GM12864 (cell line): ENCODE measurements at regions not wholly inside any gene's neighbourhood (a gene's known extent, or its start where the extent isn't known, plus 50 kb on each side); places are given as distances from the start of the nearest gene placed in this dataset.

Experiments
- DNase-seq: peaks from one replicate; pipeline ENCODE4 v3.0.0-alpha.2; 2011; ENCODE audit warnings: low read depth
- H3K4me3 ChIP-seq: 2 replicates; pipeline ENCODE4 v1.5.1; 2011; ENCODE audit warnings: mild to moderate bottlenecking, low read depth, low read length, control low read depth
- TF ChIP-seq, protein P1 (sequence below): IDR thresholded peaks from 2 replicates; pipeline ENCODE4 v1.5.1; 2011; ENCODE audit warnings: low read depth, mild to moderate bottlenecking, moderate library complexity, low read length, control low read depth, inconsistent platforms; ENCODE audit errors: missing control alignments

DNA sequence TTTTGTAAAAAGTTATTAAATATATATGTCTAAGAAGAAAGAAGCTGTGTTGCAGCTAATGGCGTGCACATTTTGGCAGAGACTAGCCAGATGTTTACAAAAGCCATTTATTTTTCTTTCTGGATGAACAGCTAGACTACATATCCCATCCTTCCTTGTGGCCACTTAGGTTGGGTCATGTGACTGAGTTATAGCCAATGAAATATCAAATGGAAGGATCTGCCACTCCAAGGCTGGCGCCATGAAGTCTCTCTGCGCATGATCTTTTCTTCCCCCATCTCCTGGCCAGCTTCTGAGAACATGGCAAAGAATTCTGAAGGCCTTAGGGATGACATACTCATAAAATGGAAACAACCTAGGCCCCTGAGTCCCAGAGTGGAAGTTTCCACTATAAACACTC, 244.2 kb upstream of the DAB2 start:
- TF ChIP-seq, protein P1, sequence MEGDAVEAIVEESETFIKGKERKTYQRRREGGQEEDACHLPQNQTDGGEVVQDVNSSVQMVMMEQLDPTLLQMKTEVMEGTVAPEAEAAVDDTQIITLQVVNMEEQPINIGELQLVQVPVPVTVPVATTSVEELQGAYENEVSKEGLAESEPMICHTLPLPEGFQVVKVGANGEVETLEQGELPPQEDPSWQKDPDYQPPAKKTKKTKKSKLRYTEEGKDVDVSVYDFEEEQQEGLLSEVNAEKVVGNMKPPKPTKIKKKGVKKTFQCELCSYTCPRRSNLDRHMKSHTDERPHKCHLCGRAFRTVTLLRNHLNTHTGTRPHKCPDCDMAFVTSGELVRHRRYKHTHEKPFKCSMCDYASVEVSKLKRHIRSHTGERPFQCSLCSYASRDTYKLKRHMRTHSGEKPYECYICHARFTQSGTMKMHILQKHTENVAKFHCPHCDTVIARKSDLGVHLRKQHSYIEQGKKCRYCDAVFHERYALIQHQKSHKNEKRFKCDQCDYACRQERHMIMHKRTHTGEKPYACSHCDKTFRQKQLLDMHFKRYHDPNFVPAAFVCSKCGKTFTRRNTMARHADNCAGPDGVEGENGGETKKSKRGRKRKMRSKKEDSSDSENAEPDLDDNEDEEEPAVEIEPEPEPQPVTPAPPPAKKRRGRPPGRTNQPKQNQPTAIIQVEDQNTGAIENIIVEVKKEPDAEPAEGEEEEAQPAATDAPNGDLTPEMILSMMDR = no peak
- DNase-seq = no peak
- no peak overlapping the region for H3K4me3 ChIP-seq

DNA sequence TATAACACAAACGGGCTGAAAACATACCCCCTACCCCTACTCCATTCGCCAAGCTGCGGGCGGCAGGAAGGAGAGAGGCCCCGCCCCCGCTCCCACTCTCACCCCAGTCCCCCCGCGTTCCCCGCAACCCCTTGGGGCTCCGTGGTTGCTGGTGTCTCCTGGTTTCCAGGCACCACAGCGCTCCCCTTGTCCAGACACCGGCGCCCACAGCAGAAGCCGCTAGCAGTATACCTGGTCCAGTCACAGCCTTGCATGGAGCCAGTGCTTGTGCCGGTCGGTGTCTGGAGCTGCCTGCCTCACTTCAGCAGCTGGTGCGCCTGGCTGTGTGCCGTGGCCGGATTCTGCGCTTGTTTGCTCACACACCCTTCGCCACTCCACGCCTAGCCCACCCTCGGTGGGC, 240.5 kb upstream of the DAB2 start:
- no peak for DNase-seq
- TF ChIP-seq, protein P1 = no peak
- H3K4me3 ChIP-seq = no peak overlapping the region

DNA sequence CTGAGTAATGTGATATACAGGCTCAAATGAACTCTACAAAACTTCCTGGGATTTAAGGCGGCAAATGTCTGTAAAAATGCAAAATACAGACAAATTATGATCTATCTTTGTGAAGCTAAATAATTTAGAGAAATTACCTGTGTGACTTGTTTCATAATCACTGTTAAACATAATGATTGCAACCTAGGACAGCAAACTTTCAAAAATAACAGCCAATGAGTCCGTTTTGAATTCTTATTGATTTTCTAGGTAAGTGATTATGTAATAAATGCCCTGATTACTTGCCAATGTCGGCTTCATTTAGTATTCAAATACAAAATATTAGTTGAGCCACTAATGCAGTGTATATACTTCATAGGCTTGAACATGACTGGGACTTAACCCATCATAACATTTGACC, 238.2 kb upstream of the DAB2 start:
- no peak for DNase-seq
- TF ChIP-seq, protein P1 = no peak

DNA sequence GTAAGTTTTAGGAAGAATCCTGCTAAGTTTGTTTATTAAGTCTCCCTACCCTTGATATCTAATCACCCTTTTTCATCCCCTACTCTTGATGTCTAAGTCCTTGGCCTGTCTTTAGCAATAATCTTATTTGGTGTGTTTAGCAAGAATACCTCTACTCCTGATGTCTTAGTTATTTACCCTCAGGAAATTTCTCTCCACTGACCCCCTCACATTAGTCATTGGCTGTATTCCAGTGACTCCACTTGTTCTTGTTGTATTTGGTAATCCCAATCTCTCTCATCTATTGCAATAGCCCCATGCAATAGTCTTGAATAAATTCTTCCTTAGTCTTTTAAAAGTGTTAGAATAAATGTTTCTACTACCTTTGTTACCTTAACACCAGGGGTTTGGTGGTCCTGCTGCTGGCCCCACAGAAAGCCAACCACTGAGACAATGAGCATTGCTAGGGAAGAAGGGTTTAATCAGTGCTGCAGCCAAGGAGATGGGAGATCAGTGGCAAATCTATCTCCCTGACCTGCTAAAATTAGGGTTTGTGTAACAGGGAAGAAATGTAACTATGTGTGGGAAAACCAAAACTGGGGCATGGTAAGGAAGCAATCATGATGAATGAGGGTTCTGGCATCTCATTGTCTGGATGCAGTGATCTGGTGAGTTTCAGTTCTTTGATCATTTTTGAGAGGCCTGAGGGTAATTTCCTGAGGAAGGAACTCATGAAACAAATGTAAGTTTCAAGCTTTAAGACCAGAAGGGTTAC, 236.4 kb upstream of the DAB2 start:
- TF ChIP-seq, protein P1 = no peak
- DNase-seq = no peak
- no peak overlapping the region for H3K4me3 ChIP-seq

More for the DNA sequence above, 238.2 kb upstream of the DAB2 start:
- H3K4me3 ChIP-seq = no peak overlapping the region

DNA sequence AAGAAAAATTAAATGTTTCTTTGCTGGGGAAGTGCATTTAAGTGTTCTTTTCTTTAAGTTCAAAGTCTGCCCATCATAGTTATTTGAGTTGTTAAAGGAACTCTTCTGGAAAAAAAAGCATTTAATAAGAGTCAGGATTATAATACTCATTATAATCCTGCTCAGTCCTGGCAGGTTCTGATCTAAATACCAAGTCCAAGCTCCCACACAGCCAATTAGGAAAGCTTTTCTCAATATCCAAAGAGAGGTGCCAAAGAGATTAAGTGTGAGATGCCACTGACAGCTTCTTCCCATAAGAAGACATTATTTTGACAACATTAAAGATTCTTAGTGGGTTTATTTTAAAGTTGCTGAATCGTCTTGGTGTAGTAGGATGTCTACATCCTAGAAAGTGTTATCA, 235.2 kb upstream of the DAB2 start:
- DNase-seq = no peak
- TF ChIP-seq, protein P1 = no peak
- no peak overlapping the region for H3K4me3 ChIP-seq

DNA sequence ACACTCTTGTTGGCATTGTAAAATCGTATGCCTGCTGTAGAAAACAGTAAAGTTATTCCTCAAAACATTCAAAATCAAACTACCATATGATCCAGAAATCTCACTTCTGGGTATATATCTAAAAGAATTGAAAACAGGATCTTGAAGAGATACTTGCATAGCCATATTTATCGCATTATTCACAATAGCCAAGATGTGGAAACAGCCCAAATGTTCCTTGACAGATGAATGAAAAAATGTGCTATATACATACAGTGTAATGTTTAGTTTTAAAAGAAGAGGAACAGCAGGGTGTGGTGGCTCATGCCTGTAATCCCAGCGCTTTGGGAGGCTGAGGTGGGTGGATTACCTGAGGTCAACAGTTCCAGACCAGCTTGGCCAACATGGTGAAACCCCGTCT, 234.1 kb upstream of the DAB2 start:
- TF ChIP-seq, protein P1 = no peak
- no peak for DNase-seq
- H3K4me3 ChIP-seq = no peak overlapping the region

DNA sequence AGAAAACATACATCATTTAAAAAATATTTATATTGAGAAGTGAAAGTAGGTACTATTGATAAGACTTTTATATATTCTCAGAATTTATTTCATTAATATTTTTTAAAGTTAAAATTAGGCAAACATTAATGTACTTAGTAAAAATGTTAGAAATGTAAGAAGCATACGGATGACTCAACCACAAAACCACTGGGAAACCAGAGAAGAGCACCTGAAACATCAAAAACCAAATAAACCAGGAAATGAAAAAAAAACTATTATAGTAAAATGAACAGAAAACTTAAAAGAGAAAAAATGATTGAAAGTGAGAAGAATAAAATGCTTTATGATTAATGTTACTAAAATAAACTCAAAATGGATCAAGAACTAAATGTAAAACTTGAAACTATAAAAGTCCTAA, 233.2 kb upstream of the DAB2 start:
- H3K4me3 ChIP-seq = no peak overlapping the region
- DNase-seq = no peak
- TF ChIP-seq, protein P1 = no peak
